OCI-M2 (cell line): ENCODE measurements at regions not wholly inside any gene's neighbourhood (a gene's known extent, or its start where the extent isn't known, plus 50 kb on each side); places are given as distances from the start of the nearest gene placed in this dataset.
"Not testable (repeated sequence)": the region's sequence is repeated elsewhere in the genome, so short reads cannot be mapped to it uniquely, and the experiment has no call there.

Experiments
- DNase-seq: peaks from one replicate; lab custom pipeline; 2025; ENCODE audit not compliant: unreplicated experiment; lab: John Stamatoyannopoulos, UW

GRCh38 chr12:63508543-63508942 lies 159.8 kb downstream of the DPY19L2 start:
- no peak for DNase-seq

- DNase-seq, result no peak
Measured at GRCh38 chr12:63499567-63499966, 168.7 kb downstream of the DPY19L2 start.

- no peak for DNase-seq
Measured at GRCh38 chr12:63498239-63498638, 170.1 kb downstream of the DPY19L2 start.

- no peak for DNase-seq
Measured at GRCh38 chr12:63496654-63497053, 171.6 kb downstream of the DPY19L2 start.

- DNase-seq, result no peak
Measured at GRCh38 chr12:63495974-63496373, 172.3 kb downstream of the DPY19L2 start.

GRCh38 chr12:63493357-63493756 lies 174.9 kb downstream of the DPY19L2 start:
- not testable (repeated sequence) for DNase-seq

- no peak for DNase-seq
Measured at GRCh38 chr12:63480186-63480585, 188.1 kb downstream of the DPY19L2 start.

GRCh38 chr12:63470161-63470560 lies 198.1 kb downstream of the DPY19L2 start:
- no peak for DNase-seq

- no peak for DNase-seq
Measured at GRCh38 chr12:63467951-63468350, 200.3 kb downstream of the DPY19L2 start.

- DNase-seq, result no peak
Measured at GRCh38 chr12:63457857-63458256, 210.4 kb downstream of the DPY19L2 start.

- DNase-seq, result no peak
Measured at GRCh38 chr12:63457428-63457827, 210.9 kb downstream of the DPY19L2 start.

GRCh38 chr12:63450816-63451215 lies 217.5 kb downstream of the DPY19L2 start:
- no peak for DNase-seq

GRCh38 chr12:63450334-63450733 lies 218.0 kb downstream of the DPY19L2 start:
- DNase-seq, result no peak

GRCh38 chr12:63445224-63445880 lies 222.9 kb downstream of the DPY19L2 start:
- no peak for DNase-seq

GRCh38 chr12:63440048-63440447 lies 228.2 kb downstream of the DPY19L2 start:
- no peak for DNase-seq

GRCh38 chr12:63434384-63434783 lies 233.9 kb downstream of the DPY19L2 start:
- DNase-seq, result not testable (repeated sequence)

GRCh38 chr12:63427969-63428368 lies 240.3 kb downstream of the DPY19L2 start:
- not testable (repeated sequence) for DNase-seq

GRCh38 chr12:63427029-63427428 lies 241.3 kb downstream of the DPY19L2 start:
- DNase-seq, result not testable (repeated sequence)

- no peak for DNase-seq
Measured at GRCh38 chr12:63424671-63425070, 243.6 kb downstream of the DPY19L2 start.

GRCh38 chr12:63423839-63424238 lies 244.5 kb downstream of the DPY19L2 start:
- DNase-seq, result no peak

GRCh38 chr12:63420206-63420644 lies 248.1 kb downstream of the DPY19L2 start:
- peak; percentile 39 for DNase-seq

GRCh38 chr12:63419154-63419553 lies 249.1 kb downstream of the DPY19L2 start:
- DNase-seq, result no peak

GRCh38 chr12:63416788-63417187 lies 251.5 kb downstream of the DPY19L2 start:
- no peak for DNase-seq
